GM23338 (cell line): ENCODE measurements at regions not wholly inside any gene's neighbourhood (a gene's known extent, or its start where the extent isn't known, plus 50 kb on each side); places are given as distances from the start of the nearest gene placed in this dataset.

Experiments used
- ATAC-seq: fragments of 200-7000 bp; cut with Tn5 transposase; 3 replicates; pipeline ENCODE4 v1.9.1; 2020
- DNase-seq: peaks from one replicate; pipeline ENCODE4 v3.0.0-alpha.2; 2015; ENCODE audit warnings: low spot score
- H2AFZ ChIP-seq: fragments of 200-600 bp; sonication (generic); 2 replicates; pipeline ENCODE4 v1.8.0; 2016; ENCODE audit warnings: antibody characterized with exemption, mild to moderate bottlenecking, moderate library complexity
- H3F3A ChIP-seq: fragments of 200-600 bp; sonication (generic); replicated peaks from 2 replicates; pipeline ENCODE4 v1.8.0; 2017; ENCODE audit warnings: antibody characterized with exemption, mixed run types, low read depth
- H3K27ac ChIP-seq: fragments of 200-600 bp; sonication (generic); 2 replicates; pipeline ENCODE4 v1.6.1; 2016; ENCODE audit warnings: low read depth
- H3K27me3 ChIP-seq: fragments of 200-600 bp; sonication (generic); 2 replicates; pipeline ENCODE4 v1.8.0; 2016; ENCODE audit warnings: mild to moderate bottlenecking, mixed run types, moderate library complexity; ENCODE audit not compliant: insufficient read depth
- H3K36me3 ChIP-seq: fragments of 200-600 bp; sonication (generic); 2 replicates; pipeline ENCODE4 v1.8.0; 2016; ENCODE audit warnings: mild to moderate bottlenecking; ENCODE audit not compliant: insufficient read depth
- H3K4me1 ChIP-seq: fragments of 200-600 bp; sonication (generic); 2 replicates; pipeline ENCODE4 v1.8.0; 2016; ENCODE audit warnings: mild to moderate bottlenecking, moderate library complexity; ENCODE audit not compliant: insufficient read depth
- H3K4me2 ChIP-seq: fragments of 200-600 bp; sonication (generic); 2 replicates; pipeline ENCODE4 v1.7.1; 2017; ENCODE audit warnings: mixed run types
- H3K4me3 ChIP-seq: fragments of 200-600 bp; sonication (generic); 2 replicates; pipeline ENCODE4 v1.6.1; 2016; ENCODE audit warnings: mixed run types
- H3K79me2 ChIP-seq: fragments of 200-600 bp; sonication (generic); replicated peaks from 2 replicates; pipeline ENCODE4 v1.8.0; 2017; ENCODE audit warnings: mild to moderate bottlenecking; ENCODE audit not compliant: insufficient read depth
- H3K9me2 ChIP-seq: fragments of 200-600 bp; sonication (generic); 2 replicates; pipeline ENCODE4 v1.8.0; 2017; ENCODE audit not compliant: insufficient read depth
- H4K20me1 ChIP-seq: fragments of 200-600 bp; sonication (generic); replicated peaks from 2 replicates; pipeline ENCODE4 v1.8.0; 2017; ENCODE audit warnings: mild to moderate bottlenecking; ENCODE audit not compliant: insufficient read depth
- H3K27ac Mint-ChIP-seq: 2 replicates; pipeline ENCODE4 v1.8.0; 2020; ENCODE audit warnings: inconsistent platforms, mild to moderate bottlenecking, moderate library complexity, mixed read lengths
- H3K27me3 Mint-ChIP-seq: 3 replicates; pipeline ENCODE4 v1.8.0; 2022; ENCODE audit warnings: low read depth, mild to moderate bottlenecking, moderate library complexity, mixed read lengths, inconsistent platforms; ENCODE audit not compliant: insufficient read depth, poor library complexity
- H3K36me3 Mint-ChIP-seq: 3 replicates; pipeline ENCODE4 v1.8.0; 2021; ENCODE audit warnings: low read depth, mild to moderate bottlenecking, inconsistent platforms, moderate library complexity, mixed read lengths
- H3K4me1 Mint-ChIP-seq: 3 replicates; pipeline ENCODE4 v1.8.0; 2020; ENCODE audit warnings: mild to moderate bottlenecking, inconsistent platforms, mixed read lengths
- H3K4me3 Mint-ChIP-seq: 3 replicates; pipeline ENCODE4 v1.8.0; 2021; ENCODE audit warnings: moderate library complexity, mild to moderate bottlenecking, inconsistent platforms, mixed read lengths
- H3K9me3 Mint-ChIP-seq: 3 replicates; pipeline ENCODE4 v1.8.0; 2020; ENCODE audit warnings: moderate library complexity, mild to moderate bottlenecking, inconsistent platforms, mixed read lengths
- CREB1 ChIP-seq: fragments of 250-450 bp; sonication (Bioruptor Pico); IDR thresholded peaks from 2 replicates; pipeline ENCODE4 v1.5.0; 2020; ENCODE audit warnings: low read depth, mild to moderate bottlenecking, moderate library complexity
- EZH2 ChIP-seq: fragments of 200-600 bp; sonication (generic); IDR thresholded peaks from one replicate; pipeline ENCODE4 v1.8.0; 2017; ENCODE audit warnings: antibody characterized with exemption, mild to moderate bottlenecking, low read depth; ENCODE audit not compliant: unreplicated experiment
- EZH2phosphoT487 ChIP-seq: fragments of 200-600 bp; sonication (generic); IDR thresholded peaks from one replicate; pipeline ENCODE4 v1.8.1; 2018; ENCODE audit warnings: antibody characterized with exemption; ENCODE audit not compliant: unreplicated experiment
- JUNB ChIP-seq: IDR thresholded peaks from one replicate; pipeline ENCODE4 v1.6.1; 2016; ENCODE audit warnings: antibody characterized with exemption; ENCODE audit not compliant: unreplicated experiment
- NANOG ChIP-seq: IDR thresholded peaks from 2 replicates; pipeline ENCODE4 v1.6.1; 2016; ENCODE audit warnings: antibody characterized with exemption, borderline replicate concordance
- REST ChIP-seq: IDR thresholded peaks from one replicate; pipeline ENCODE4 v1.6.1; 2018; ENCODE audit warnings: antibody characterized with exemption; ENCODE audit not compliant: unreplicated experiment
- STAT1 ChIP-seq: IDR thresholded peaks from one replicate; pipeline ENCODE4 v1.6.1; 2016; ENCODE audit warnings: antibody characterized with exemption; ENCODE audit not compliant: unreplicated experiment
- ZNF331 ChIP-seq: fragments of 250-450 bp; sonication (Bioruptor Pico); IDR thresholded peaks from 2 replicates; pipeline ENCODE4 v1.5.0; 2020; ENCODE audit warnings: low read depth, mild to moderate bottlenecking, moderate library complexity
- TF ChIP-seq, protein P1 (sequence below), 2 experiments: fragments of 200-600 bp in 1 of 2; sonication (generic) in 1 of 2; conservative IDR thresholded peaks; 2 replicates each; pipeline versions ENCODE4 v1.5.1 to v1.6.1; 2016 to 2017; ENCODE audit warnings: antibody characterized with exemption in 2 of 2, low read depth in 2 of 2, mild to moderate bottlenecking in 2 of 2, moderate library complexity in 1 of 2

- TF ChIP-seq, protein P1, sequence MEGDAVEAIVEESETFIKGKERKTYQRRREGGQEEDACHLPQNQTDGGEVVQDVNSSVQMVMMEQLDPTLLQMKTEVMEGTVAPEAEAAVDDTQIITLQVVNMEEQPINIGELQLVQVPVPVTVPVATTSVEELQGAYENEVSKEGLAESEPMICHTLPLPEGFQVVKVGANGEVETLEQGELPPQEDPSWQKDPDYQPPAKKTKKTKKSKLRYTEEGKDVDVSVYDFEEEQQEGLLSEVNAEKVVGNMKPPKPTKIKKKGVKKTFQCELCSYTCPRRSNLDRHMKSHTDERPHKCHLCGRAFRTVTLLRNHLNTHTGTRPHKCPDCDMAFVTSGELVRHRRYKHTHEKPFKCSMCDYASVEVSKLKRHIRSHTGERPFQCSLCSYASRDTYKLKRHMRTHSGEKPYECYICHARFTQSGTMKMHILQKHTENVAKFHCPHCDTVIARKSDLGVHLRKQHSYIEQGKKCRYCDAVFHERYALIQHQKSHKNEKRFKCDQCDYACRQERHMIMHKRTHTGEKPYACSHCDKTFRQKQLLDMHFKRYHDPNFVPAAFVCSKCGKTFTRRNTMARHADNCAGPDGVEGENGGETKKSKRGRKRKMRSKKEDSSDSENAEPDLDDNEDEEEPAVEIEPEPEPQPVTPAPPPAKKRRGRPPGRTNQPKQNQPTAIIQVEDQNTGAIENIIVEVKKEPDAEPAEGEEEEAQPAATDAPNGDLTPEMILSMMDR (conservative IDR thresholded peaks at IDR 0.05; ENCODE audit: low read depth in 2 of 2): no peak
- no peak for TF ChIP-seq CREB1 (CRISPR knock-in tag)
- TF ChIP-seq NANOG: no peak
These were observed 256.1 kb upstream of the RPL38 start (continued) for GRCh38 chr17:73947281-73947965.

- no peaks in the 10 kb centered on the region for H3K36me3 ChIP-seq
- Mint-ChIP-seq H3K27ac (no peak overlapping the region), H3K9me3 (no peaks in the 10 kb centered on the region), H3K4me1 (peaks cover 10% of the 10 kb centered on the region), H3K27me3 (peaks cover 12% of the 10 kb centered on the region), H3K36me3 (no peaks in the 10 kb centered on the region; the same call in 2 of the 3 replicates), H3K4me3 (no peak overlapping the region)
- no peak for TF ChIP-seq CREB1 (CRISPR knock-in tag)
- TF ChIP-seq STAT1: no peak
- TF ChIP-seq ZNF331: no peak
- TF ChIP-seq EZH2: no peak
- TF ChIP-seq JUNB: no peak
- no peak for TF ChIP-seq EZH2phosphoT487
- TF ChIP-seq REST: no peak
- H3F3A ChIP-seq: no peaks in the 10 kb centered on the region
- ATAC-seq: no peak
- no peaks in the 10 kb centered on the region for H3K79me2 ChIP-seq
- no peak overlapping the region for H3K27ac ChIP-seq
- H4K20me1 ChIP-seq: no peaks in the 10 kb centered on the region
- peaks cover 4% of the 10 kb centered on the region; the same call in 1 of the 2 replicates for H3K4me1 ChIP-seq
- no peak overlapping the region for H2AFZ ChIP-seq
- H3K4me2 ChIP-seq: no peak overlapping the region
- peaks cover 21% of the 10 kb centered on the region for H3K27me3 ChIP-seq
- H3K9me2 ChIP-seq: no peaks in the 10 kb centered on the region
- no peak overlapping the region for H3K4me3 ChIP-seq
- DNase-seq: no peak
These were observed 255.5 kb upstream of the RPL38 start for GRCh38 chr17:73947966-73948355.
